Type B pancreatic cell (in vitro differentiated cells): ENCODE measurements at regions not wholly inside any gene's neighbourhood (a gene's known extent, or its start where the extent isn't known, plus 50 kb on each side); places are given as distances from the start of the nearest gene placed in this dataset.

Experiments used
- DNase-seq: peaks from one replicate; pipeline ENCODE4 v3.0.0; 2021; ENCODE audit warnings: mixed read lengths; ENCODE audit not compliant: unreplicated experiment; ENCODE audit errors: extremely low spot score
- H3K27ac Mint-ChIP-seq: 2 replicates; pipeline ENCODE4 v1.8.0; 2021; ENCODE audit warnings: mild to moderate bottlenecking, mixed read lengths
- H3K27me3 Mint-ChIP-seq: 2 replicates; pipeline ENCODE4 v1.8.0; 2021; ENCODE audit warnings: mixed read lengths
- H3K36me3 Mint-ChIP-seq: 2 replicates; pipeline ENCODE4 v1.8.0; 2021; ENCODE audit warnings: mixed read lengths
- H3K4me1 Mint-ChIP-seq: one replicate; pipeline ENCODE4 v1.8.0; 2021; ENCODE audit warnings: mixed read lengths; ENCODE audit not compliant: unreplicated experiment
- H3K4me3 Mint-ChIP-seq: 2 replicates; pipeline ENCODE4 v1.8.0; 2021; ENCODE audit warnings: mild to moderate bottlenecking, mixed read lengths
- H3K9me3 Mint-ChIP-seq: 2 replicates; pipeline ENCODE4 v1.8.0; 2021; ENCODE audit warnings: mixed read lengths
- CTCF ChIP-seq: fragments of 200-600 bp; sonication (generic); conservative IDR thresholded peaks from 2 replicates; pipeline ENCODE4 v1.5.0; 2021; ENCODE audit warnings: antibody characterized with exemption, mild to moderate bottlenecking

DNA sequence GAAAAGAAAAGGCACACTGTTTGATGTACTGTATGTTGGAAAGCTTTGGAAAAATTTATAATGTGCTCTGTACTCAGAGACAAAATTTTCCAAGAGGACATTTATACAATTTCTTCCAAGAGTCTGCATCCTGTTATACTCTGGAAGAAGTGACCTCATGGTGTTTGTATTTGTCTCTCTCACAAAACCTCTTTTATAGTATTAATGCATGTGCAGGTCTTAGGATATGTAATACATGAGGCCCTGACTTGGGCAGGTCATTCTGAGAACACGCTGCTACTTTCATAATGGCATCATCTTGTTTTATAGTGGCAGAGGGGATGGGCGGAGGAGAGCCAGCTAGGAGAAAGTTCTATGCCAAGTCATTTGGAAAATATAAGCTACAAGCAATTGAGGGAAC is 72.0 kb upstream of the P3H2 start:
- Mint-ChIP-seq H3K27me3 (no peaks in the 10 kb centered on the region), H3K4me3 (no peak overlapping the region), H3K9me3 (no peaks in the 10 kb centered on the region), H3K27ac (no peak overlapping the region), H3K36me3 (no peaks in the 10 kb centered on the region), H3K4me1 (peaks cover 10% of the 10 kb centered on the region)
- no peak for DNase-seq
- no peak for TF ChIP-seq CTCF

DNA sequence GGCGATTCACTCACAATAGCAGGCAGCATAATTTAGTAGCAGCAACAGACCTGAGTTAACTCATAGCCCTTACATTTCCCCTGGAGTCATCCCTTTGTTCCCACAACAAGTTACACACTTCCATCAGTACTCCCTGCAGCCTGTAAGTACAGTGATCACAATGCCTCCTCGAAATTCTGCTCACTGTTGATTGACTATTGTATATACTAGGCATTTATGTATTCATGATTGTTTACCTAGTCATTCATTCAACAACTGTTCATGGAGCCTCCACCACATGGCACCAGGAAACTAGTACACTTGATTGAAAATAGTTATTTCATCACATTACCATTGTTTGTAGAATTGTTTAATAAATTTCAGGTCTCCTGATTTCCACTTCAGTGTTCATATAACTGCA is 71.4 kb upstream of the P3H2 start:
- Mint-ChIP-seq H3K27ac (no peak overlapping the region), H3K4me1 (peaks cover 4% of the 10 kb centered on the region)
- no peak for DNase-seq

GRCh38 chr3:190188197-190188596 is 67.5 kb upstream of the P3H2 start:
- Mint-ChIP-seq H3K9me3 (no peaks in the 10 kb centered on the region), H3K4me1 (peaks cover 4% of the 10 kb centered on the region), H3K4me3 (no peak overlapping the region), H3K27ac (no peak overlapping the region), H3K36me3 (no peaks in the 10 kb centered on the region), H3K27me3 (no peaks in the 10 kb centered on the region)
- no peak for TF ChIP-seq CTCF
- no peak for DNase-seq

More for the DNA sequence above, 71.4 kb upstream of the P3H2 start:
- Mint-ChIP-seq H3K9me3 (no peaks in the 10 kb centered on the region), H3K27me3 (no peaks in the 10 kb centered on the region), H3K4me3 (no peak overlapping the region), H3K36me3 (no peaks in the 10 kb centered on the region)
- TF ChIP-seq CTCF: no peak

- Mint-ChIP-seq H3K36me3 (no peaks in the 10 kb centered on the region), H3K9me3 (no peaks in the 10 kb centered on the region), H3K27ac (no peak overlapping the region), H3K4me1 (peaks cover 6% of the 10 kb centered on the region), H3K27me3 (no peaks in the 10 kb centered on the region), H3K4me3 (no peak overlapping the region)
- TF ChIP-seq CTCF: no peak
- DNase-seq: no peak
These were observed 62.4 kb upstream of the P3H2 start for GRCh38 chr3:190183121-190183520.

- H3K4me1 Mint-ChIP-seq: peaks cover 6% of the 10 kb centered on the region
- DNase-seq: no peak
- H3K27ac Mint-ChIP-seq: no peak overlapping the region
- no peak for TF ChIP-seq CTCF
- H3K36me3 Mint-ChIP-seq: no peaks in the 10 kb centered on the region
- no peak overlapping the region for H3K4me3 Mint-ChIP-seq
- no peaks in the 10 kb centered on the region for H3K9me3 Mint-ChIP-seq
- H3K27me3 Mint-ChIP-seq: no peaks in the 10 kb centered on the region
These were observed 61.8 kb upstream of the P3H2 start for GRCh38 chr3:190182418-190183043.

DNA sequence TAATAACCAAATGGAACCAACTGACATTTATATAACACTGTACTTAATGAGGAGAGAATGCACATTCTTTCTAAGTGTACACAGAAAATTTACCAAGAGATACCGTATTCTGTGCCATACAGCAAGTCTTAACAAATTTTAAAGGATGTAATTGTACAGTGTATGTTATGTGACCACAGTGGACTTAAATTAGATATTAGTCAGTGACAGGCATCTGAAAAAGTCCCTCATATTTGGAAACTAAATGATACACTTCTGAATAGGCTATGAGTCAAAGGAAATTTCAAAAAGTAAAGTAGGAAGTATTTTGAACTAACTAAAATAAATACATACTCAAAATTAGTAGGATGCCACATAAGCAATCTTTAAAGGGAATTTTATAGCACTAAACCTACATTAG is 59.6 kb upstream of the P3H2 start:
- Mint-ChIP-seq H3K9me3 (no peaks in the 10 kb centered on the region), H3K27ac (no peak overlapping the region), H3K27me3 (no peaks in the 10 kb centered on the region), H3K36me3 (no peaks in the 10 kb centered on the region), H3K4me3 (no peak overlapping the region), H3K4me1 (peaks cover 6% of the 10 kb centered on the region)
- no peak for DNase-seq
- no peak for TF ChIP-seq CTCF
